ENCODE measurements at regions not wholly inside any gene's neighbourhood (a gene's known extent, or its start where the extent isn't known, plus 50 kb on each side); places are given as distances from the start of the nearest gene placed in this dataset.

DNA sequence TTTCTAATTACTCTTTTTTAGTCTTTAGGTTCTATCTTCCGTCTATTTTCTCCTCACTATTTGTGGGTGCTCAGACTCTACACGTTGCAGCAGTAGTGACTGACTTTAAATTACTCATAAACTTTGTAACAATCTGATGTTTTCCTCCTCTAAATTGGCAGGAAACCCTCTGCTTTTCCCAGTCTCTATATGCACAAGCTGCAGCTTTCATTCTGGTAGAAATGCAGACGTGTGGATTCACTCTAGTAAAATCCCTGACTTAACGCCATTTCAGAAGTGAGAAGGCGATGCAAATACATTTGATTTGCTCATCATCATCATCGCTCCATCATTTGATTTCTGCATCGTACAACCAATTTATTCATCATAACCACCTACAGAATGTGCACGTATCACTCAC lies 561.0 kb upstream of the ZFHX3 start:
- no peak for DNase-seq (ENCODE audit: low read depth in 2 of 3, low spot score in 1 of 3)

DNA sequence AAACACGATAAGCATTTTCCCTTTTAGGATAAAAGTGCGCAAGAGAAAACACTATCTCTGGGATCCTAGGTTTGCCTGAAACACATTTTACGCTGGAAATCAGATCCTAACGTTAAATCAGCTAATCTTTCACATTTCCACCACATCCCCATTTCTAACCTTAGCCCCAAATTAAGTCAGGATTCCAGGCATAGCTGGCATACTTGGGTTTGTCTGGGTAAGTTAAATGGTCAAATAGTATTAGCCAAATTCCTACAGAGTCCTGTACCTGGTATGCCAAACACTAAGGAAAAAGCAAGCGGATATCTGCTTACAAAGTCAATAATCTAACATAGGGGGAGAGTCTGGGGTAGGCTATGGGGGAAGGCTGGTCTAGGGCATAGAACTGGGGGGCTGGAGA lies 557.4 kb upstream of the ZFHX3 start:
- DNase-seq (ENCODE audit: low read depth in 2 of 3, low spot score in 1 of 3) = no peak

DNA sequence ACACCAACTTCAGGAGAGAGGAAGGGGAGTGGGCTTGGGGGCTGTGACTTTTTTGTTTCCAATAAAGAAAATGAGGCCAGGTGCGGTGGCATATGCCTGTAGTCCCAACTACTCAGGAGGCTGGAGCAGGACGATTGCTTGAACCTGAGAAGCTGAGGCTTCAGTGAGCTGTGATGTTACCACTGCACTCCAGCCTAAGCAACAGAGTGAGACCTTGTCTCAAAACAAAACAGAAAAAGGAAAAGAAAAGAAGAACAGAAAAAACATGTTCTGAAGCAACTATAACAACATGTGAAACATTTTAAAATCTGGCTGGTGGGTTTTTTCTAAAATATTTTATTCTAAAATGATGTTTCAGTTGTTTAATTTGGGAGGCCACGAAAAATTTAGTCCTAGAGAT lies 554.0 kb upstream of the ZFHX3 start:
- no peak for DNase-seq (ENCODE audit: low read depth in 2 of 3, low spot score in 1 of 3)

DNA sequence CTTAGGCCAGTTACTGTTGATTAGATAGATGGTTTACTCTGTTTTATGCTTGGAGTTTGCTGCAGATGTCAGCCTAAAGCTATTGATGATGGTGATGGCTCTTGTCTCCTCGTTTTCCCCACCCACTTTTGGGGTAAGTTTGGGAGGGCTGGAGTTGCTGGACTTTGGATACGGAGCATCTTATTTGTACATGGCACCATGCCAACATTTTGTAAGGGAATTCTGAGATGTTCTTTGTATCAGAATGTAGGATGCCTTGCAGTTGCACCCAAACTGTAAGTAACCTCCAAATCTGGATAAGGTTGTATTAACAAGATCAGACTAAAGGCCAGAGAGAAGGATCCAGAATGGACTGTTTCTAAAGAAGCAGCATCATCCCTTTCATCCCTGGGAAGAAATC lies 551.9 kb upstream of the ZFHX3 start:
- no peak for DNase-seq (ENCODE audit: low read depth in 2 of 3, low spot score in 1 of 3)

DNA sequence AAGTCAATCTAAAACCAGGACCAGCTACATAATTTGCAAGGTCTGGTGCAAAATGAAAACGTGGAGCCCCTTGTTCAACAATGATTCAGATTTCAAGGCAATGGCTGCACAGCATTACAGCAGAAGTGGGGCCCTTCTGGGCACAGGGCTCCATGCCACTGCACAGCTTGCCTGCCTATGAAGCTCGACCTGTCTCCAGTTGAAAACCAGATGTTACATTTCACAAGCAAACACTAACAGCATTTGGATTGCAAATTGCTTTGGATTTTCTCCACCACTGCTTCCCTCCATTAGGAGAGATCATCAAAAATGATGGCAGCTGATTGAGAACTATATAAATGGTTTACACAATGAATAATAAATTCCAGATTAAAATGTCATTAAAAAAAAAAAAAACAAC lies 551.4 kb upstream of the ZFHX3 start:
- no peak for DNase-seq (ENCODE audit: low read depth in 2 of 3, low spot score in 1 of 3)

DNA sequence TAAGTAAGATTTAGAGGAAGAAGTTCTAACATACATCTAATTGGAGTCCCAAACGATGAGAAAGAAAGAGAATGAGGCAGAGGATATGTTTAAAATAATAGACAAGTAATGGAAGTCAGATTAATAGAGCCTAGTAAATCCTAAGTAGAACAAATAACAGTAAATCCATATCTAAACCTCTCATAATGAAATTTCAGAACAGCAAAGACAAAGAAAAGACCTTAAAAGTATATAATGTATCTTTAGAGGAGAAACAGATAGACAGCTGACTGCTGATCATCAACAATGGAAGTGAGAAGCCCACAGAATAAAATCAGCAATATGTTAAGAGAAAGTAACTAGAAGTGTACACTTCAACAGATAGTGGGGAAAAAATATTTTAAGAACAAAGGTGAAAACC lies 536.2 kb upstream of the ZFHX3 start:
- DNase-seq (ENCODE audit: low read depth in 2 of 3, low spot score in 1 of 3) = no peak

DNA sequence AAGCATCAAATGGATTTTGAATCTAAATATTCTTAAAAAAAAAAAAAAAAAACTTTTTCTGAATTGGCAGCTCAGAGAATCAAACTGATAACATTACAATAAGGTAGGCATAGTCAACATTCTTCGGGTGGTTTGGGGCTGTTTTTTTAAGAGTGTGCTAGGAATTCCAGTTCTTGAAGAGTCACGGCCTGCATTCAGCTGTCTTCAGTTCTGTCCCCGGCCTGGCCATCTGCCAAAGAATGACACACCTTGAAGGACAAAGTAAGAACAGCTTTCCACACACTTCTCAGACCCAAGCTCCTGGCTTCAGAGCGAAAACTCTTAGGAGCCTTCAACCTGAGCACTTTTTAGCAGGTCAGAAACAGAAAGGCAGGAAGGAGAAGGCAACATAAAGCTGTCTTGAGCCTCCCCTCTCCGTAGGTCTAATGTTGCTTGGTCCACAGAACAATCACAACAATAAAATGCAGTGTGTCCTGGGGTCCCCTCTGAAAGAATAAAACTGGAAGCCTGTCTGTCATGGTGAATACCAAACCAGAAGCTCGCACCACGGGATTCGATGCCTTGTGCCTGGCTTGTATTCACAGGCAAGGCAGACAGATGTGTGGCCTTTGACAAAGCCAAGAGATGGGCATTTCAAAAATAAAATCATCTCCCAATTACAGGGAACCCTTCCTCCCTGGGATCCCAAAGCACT lies 524.4 kb upstream of the ZFHX3 start:
- no peak for DNase-seq (ENCODE audit: low read depth in 2 of 3, low spot score in 1 of 3)

DNA sequence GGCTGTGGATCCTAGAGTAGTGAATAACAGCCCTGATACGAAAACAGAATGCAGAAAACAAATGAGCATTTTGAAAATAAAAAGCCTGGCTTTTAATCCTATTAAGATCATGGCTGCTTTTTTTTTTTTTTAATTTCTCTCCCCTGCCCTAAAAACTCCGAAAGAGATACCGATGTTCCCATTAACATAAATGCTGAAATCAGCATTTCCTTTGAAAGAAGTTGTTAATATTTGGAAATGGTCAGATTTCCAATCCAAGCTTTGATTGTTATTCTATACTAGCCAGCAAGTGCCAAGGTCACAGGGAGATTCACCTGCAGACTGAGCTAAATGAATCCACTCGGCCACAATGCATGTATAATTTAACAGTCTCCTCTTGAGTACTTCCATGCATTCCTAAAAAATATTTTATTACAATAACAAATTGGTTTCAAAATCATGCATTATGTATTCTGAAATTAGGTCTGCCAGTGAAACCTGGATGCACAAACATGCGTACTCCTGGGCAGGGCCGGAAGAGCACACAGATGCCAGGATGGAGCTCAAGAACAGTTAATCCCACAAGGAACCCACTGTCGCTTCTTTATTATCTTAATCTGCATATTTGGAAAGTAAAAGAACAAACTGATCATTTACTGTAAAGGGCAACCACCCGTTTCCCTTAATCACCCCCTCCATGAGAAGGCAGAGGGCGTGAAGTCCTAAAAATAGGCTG lies 521.5 kb upstream of the ZFHX3 start:
- no peak for DNase-seq (ENCODE audit: low read depth in 2 of 3, low spot score in 1 of 3)

DNA sequence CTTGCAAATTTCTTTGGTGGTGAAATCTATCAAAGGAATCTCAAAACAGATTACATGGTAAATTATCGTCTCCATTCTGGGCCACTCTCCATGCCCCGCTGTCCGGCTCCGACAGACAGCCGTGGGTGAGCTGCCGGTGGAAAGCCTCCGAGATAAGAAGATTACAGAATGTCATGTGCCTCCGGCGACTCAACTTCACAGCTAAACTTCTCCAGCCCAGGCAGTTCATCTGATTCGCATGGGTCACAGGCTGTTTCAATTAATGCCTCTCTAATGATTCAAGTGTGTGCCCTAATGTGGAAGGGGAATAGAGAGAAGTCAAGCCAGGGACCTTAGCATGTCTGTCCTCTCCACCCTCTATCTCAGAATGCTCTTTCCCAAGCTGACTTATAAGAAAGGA lies 520.8 kb upstream of the ZFHX3 start:
- no peak for DNase-seq (ENCODE audit: low read depth in 2 of 3, low spot score in 1 of 3)

DNA sequence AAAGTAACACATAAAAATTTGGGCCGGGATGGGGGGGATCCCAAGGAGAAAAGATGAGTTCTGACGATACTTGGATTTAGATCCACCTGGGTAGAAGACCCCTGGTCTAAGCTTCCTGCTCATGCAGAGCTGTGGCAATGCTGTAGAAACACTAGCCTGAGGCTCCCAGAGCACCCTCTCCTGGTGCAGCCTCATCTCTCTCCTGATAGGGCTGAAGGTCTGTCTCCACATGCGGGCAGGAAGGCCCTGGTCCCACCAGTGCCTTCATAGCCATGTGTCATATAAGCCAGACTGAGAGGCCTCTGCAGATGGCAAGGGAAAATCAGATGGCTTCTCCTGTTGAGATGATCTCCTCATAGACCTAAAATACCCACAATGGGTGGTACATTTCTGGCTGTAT lies 518.0 kb upstream of the ZFHX3 start:
- DNase-seq (ENCODE audit: low read depth in 2 of 3, low spot score in 1 of 3) = no peak

DNA sequence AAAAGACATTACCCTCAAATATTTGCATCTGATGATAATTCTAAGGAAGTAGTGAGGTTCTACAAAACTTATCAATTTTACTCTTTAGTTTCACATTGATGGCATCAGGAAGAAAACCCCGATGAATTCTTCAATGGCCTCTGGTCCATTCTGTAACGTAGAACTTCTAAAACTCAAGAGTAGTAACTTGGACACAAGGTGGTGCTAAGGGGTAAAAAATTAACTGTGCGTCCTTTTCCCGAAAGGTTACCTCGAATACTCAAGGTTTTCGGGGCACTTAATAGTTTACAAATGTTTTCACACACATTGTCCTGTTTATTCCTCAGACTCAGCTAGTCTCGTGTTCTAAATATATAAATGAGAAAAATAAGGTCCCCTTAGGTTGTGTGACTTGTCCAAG lies 517.3 kb upstream of the ZFHX3 start:
- DNase-seq (ENCODE audit: low read depth in 2 of 3, low spot score in 1 of 3) = no peak

DNA sequence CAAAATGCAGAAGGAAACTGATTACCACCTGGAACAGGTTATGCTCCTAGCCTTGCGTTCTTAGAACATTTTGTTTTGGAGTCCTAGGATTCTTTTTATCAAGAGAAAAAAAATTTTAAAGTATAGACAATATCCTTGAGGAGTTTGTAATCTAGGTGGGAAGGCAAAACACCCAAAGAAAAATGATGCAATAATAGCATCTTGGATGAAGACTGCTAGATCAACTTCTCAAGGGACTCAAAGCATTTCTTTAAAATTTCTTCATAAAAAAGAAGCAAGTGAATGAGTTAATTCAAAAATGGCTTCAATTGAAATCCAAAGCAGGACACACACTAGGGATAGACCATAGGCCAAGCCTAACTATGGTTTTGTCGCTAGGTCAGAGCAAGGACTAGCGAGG lies 515.8 kb upstream of the ZFHX3 start:
- DNase-seq (ENCODE audit: low read depth in 2 of 3, low spot score in 1 of 3) = no peak

DNA sequence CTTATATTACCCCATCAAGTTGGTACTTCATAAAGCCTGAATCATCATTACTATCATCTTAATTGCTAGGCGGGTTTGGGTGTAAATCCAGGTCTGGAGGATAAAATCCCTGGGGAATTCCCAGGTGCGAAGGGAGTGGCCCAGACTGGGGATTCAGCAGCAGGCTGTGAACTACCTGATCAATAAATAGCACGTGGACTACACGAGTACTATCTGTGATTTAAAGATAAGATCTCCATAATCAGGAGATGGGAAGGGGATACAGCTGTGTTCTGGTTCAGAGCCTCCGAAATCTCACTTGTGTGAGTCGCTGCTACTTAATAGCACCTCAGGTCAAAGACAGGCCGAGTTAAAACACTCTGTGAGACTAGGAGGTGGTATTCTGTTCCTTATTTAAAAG lies 512.6 kb upstream of the ZFHX3 start:
- DNase-seq (ENCODE audit: low read depth in 2 of 3, low spot score in 1 of 3) = no peak

DNA sequence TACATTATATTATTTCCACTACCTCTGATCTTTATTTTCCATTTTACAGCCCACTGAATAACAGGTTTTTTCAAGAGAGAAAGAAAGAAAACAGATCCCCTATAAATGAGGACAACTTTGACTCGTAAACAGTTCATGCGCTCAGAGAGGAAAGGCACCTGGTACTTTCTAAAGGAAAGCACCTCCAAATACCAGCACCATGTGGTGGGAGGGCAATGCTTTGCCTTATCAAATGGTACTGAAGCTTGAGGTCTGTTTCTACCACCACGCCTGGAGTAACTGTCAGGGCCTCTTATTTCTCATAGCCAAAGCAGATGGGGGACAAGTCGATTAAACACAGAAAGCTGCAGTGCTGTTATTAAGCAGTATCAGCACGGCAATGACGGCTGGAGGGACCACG lies 510.3 kb upstream of the ZFHX3 start:
- no peak for DNase-seq (ENCODE audit: low read depth in 2 of 3, low spot score in 1 of 3)

DNA sequence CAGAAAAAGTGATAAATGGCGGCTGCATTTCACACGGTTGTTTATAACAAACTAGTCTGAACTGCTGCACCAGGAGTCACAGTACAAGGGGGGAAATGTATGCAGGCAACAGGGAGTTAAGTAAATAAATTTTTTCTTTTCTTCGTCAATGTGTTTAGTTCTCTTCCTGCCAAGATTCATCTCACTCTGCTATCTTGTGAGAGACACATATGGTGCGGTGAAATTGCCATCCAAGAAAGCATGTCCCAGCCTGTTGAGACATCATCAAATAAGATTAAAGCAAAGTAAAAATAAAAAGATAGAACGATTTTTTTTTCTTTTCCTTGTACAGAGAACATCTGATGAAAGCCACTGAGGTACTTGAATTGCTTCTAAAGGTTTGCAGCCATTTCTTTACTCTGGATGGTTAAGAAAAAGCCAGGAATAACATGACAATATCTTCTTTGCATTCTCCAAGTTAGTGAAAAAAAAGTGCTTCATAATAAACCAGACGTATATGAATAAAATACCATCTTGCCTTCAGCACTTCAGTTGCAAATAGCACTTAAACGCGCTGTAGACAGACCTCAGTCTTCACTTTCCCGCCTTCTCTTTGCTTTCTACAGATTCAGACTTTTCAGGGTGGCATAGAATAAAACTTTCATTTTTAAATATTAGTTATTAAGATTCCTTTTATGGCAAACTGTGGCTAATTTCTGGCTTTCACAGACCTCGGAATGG lies 506.2 kb upstream of the ZFHX3 start:
- DNase-seq (ENCODE audit: low read depth in 2 of 3, low spot score in 1 of 3) = no peak

DNA sequence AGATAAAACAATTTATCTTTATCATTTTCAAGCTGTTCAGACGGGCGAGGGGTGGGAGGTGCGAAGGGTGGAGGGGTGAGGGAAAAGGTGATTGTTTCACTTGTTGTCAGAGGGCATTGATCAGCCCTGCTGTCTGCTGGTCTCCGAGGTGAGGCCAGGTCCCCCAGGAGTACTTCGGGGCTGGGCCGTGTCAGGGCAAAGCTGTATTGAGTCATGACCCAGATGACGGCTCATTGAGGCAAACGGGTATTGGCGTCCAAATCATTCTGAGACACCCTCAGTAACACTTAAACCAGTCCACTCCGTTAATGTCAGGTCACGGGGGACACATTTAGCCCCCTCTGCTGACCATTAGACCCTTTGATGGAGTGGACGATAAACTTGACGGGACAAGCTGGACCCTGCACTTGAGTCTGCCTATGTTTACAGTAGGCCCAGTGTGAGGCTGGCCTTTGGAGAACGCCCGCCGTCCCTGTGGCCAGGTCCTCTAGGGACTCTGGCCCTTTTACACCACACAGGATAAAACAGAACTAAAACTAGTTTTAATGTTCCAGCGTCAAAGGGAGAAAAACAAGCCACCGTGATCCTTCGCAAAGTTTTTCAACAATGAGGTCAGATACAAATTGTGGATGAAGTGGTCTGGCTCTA lies 502.2 kb upstream of the ZFHX3 start:
- no peak for DNase-seq (ENCODE audit: low read depth in 2 of 3, low spot score in 1 of 3)

DNA sequence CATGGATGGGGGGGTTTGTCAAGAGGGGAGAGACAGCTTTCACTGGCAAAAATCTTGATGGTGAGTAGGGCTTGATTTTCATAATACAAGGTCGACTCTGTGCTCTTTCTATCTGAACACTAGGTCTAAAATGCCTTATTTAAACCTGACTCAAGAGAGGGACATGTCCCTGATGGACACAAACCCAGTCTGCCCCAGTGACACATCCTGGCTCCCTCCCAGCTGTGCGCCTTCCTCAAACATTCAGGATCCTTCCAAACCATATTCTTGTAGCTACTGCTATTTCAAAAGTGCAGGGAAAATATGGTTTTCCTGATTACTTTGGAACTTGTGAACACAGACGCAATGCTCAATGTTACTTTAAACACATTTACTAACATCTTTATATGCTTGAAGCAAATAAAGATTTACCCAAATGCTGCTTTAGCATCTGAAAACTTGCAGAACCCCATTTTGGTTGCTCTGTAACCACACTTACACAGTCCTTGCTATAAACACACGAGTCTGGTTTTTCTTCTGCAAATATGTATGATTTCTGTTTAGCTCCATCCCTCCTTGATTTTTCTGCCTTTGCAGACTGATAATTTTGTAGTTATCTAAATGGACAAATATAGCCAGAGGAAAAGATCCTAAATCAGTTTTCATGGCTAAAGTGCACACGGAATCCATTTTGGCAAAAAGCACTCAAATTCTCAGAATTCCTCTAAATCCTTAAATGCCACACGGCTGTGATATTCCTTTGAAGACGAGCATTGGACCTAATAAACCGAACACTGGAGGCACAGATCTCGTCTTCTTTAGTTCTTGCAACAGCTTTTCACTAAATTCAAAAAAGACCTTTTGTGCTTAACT lies 499.9 kb upstream of the ZFHX3 start:
- DNase-seq (ENCODE audit: low read depth in 2 of 3, low spot score in 1 of 3) = no peak

DNA sequence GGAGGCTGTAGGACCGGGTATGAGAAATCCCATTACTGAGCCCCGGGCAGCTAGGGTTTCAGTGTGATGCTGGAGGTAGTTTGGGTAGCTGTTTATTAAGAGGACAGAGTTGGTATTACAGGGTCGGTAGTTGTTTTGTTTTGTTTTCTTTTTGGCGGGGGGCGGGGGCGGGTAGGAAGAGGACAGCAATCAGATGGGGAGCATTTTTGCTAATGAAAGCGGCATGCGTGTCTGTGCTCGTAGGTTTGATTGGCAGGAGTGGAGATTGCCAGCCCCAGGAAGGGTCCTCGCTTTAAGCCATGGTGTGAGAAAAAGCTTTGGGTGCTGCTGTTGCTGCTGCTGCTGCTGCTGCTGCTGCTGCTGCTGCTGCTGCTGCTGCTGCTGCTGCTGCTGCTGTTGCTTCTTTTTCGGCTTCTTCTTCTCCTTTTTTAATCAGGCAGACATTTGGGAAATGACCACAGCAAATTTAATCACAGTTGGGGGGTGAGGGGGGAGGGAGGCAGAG lies 498.5 kb upstream of the ZFHX3 start:
- DNase-seq (ENCODE audit: low read depth in 2 of 3, low spot score in 1 of 3) = no peak

DNA sequence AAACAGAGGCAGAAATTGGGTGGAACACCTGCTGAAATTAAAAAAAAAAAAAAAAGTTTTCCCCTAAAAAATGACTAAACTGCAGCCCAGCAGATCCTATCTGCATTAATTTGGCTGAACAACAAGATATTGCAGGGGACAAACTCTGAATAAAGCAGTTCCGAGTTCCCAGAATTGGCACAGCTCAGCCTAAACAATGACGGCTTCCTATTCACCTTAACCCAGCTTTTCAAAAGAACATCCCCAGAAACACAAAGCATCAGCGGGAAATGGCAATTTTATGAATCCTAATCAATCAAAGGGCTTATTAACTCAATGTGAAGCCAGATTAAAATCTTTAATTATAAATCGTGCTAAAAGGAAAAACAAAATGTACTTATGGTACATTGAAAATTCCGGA lies 497.8 kb upstream of the ZFHX3 start:
- no peak for DNase-seq (ENCODE audit: low read depth in 2 of 3, low spot score in 1 of 3)

DNA sequence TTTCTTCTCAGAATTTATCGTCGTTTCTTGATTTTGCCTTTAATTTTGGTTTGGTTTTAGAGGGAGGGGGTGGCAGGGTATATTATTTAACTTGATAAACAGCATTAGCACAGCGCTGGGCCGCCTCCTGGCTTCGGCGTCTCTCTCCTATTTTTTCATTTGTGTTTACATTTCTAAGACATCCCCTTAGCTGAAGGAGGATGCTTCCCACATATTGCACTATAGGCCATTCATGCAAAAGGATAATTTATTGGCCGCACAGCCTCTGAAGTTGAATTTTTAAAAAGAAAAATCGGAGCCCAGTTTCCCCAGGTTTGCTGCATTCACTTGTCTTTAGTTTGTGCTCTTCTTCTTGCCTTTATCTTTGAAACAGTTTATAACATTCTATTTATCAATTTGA lies 497.4 kb upstream of the ZFHX3 start:
- no peak for DNase-seq (ENCODE audit: low read depth in 2 of 3, low spot score in 1 of 3)

DNA sequence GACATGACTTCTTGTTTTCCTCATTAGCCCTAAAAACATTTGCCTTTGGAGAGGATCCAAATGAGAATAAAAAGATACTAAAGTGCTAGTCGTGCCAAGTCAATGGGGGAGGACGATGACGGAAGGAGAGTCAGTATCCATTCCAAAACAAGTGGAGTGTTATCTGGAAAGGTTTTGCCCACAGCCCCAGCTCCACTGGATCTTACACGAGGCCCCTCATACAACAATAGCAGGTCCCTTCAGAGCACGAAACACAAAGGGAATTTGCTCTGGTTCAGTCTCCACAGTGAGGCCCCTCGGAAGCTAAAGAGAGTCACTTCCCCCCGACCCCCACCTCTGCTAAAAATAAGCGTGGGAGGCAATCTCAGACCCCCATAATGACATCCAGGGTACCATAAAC lies 496.9 kb upstream of the ZFHX3 start:
- no peak for DNase-seq (ENCODE audit: low read depth in 2 of 3, low spot score in 1 of 3)
